Coronary artery (tissue), 2 donors: ENCODE measurements at regions not wholly inside any gene's neighbourhood (a gene's known extent, or its start where the extent isn't known, plus 50 kb on each side); places are given as distances from the start of the nearest gene placed in this dataset.
A peak's percentile ranks its signal among the peaks of the same experiment; 100 is the strongest.

Source experiments
- DNase-seq: peaks from one replicate; pipeline ENCODE4 v3.0.0-alpha.2; 2017; ENCODE audit warnings: low spot score
- H3K27ac ChIP-seq, 2 donors: fragments of 200-600 bp; sonication (generic); one replicate each; pipeline ENCODE4 v1.5.1; 2016 to 2019
- H3K4me3 ChIP-seq: fragments of 200-600 bp; sonication (generic); 2 replicates; pipeline ENCODE4 v1.5.1; 2016; ENCODE audit warnings: mild to moderate bottlenecking, moderate library complexity
- TF ChIP-seq, protein P1 (sequence below): fragments of 200-600 bp; sonication (generic); IDR thresholded peaks from one replicate; pipeline ENCODE4 v1.5.1; 2019; ENCODE audit warnings: antibody characterized with exemption

DNA sequence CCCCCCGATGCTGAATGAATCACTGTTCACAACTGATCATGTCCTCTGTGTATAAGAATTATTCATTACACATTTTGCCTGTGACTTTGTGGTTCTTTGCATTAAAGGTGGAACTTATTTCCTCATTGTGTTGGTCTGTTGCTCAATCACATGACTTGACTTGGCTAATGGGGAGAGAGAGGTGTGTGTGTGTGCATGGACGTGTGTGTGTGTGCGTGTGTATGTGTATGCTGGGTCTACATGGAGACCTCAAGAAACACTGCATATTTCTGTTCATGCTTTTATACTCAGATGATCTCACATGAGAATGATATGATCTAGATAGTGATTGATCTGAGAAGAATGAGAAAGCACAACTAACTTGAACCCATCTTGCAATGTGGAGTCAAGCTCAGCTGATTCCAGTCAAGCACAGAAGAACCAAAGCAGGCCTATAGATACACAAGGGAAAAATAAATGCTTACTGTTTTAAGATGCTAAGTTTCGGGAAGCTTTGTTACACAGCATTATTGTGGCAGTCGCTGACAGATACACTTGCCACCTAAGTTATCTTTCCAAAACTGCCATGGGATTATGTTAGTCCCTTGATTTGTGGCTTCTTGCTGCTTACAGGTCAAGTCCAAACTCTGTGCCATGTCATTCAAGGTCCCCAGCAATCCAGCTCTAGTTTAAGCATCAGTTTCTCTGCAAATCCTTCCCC is 167.9 kb upstream of the ZFHX3 start:
- TF ChIP-seq, protein P1, sequence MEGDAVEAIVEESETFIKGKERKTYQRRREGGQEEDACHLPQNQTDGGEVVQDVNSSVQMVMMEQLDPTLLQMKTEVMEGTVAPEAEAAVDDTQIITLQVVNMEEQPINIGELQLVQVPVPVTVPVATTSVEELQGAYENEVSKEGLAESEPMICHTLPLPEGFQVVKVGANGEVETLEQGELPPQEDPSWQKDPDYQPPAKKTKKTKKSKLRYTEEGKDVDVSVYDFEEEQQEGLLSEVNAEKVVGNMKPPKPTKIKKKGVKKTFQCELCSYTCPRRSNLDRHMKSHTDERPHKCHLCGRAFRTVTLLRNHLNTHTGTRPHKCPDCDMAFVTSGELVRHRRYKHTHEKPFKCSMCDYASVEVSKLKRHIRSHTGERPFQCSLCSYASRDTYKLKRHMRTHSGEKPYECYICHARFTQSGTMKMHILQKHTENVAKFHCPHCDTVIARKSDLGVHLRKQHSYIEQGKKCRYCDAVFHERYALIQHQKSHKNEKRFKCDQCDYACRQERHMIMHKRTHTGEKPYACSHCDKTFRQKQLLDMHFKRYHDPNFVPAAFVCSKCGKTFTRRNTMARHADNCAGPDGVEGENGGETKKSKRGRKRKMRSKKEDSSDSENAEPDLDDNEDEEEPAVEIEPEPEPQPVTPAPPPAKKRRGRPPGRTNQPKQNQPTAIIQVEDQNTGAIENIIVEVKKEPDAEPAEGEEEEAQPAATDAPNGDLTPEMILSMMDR: no peak
- H3K4me3 ChIP-seq: no peak overlapping the region
- no peak for DNase-seq
- peak overlapping the region; percentile 21 to 68 for H3K27ac ChIP-seq

DNA sequence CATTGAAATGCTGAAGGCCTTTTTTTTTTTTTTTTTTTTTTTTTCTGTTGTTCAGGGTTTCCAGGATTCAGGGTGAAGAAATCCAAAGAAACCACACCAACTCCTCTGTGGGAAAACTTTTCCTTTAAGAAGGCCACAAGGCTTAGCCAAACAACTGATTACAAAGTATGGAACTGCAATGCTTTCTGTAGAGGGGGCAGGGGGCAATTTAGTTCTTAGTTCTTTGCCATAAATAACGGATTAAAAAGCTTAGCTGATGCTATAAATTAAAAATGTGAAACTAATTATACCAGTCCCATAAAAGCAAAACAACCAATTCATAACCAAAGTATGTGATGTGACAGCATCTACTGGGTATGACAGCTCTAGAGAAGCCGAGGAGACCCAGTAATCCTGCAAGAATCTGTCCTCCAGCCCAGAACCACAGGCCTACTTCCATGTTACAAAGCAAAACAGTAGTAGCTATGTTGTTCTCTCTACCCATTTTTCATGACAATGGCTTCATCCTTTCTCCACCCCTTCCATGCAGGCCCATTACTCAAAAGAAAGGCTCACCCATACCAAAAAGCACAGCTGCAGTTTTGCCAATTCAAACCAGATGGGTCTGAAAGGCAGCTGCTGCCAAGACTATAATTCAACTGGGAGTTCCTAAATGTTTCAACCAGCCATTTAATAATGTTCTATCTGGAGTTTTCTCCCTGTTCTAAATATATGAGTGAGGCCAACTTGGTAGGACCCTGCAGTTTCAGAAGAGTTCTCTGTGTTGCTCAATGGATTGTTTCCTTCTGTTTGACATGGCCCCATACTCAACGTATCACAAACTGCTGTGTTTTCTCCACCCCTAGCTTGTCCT is 167.1 kb upstream of the ZFHX3 start:
- DNase-seq: no peak
- TF ChIP-seq, protein P1: no peak
- Histone ChIP-seq H3K4me3 (no peak overlapping the region), H3K27ac (peak overlapping the region; percentile 21 to 68)

DNA sequence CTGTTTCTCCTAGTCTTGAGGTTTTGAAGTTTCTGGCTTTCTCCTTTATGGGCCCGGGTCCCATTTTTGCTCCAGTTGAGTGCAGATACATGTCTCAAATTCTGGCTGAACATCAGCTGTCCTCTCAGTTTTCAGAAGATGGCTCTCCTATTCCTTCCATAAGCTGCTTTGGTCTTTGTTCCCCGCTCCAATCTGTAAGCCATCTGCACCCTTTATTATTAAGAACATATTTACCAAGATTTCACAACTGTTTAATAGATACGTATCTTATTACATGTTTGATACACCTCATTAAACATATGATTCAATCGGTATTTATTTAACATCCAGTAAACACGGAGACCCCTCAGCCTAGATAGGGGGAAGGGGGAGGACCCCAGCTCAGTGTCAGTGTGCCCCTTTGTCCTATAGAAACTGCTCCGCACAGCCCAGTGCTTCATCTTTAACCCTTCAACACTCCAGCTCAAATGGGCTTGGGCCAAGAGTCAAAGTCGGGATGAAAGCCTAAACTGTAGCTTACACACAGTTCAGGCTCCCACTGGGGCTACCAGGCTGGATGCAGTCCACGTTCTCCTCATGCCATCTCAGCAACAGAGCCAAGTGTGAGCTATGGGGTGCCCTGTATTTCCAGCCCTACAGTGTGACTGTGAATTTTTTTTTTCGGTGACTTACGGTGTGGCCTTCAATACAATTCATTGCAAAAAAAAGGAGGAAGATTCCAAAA is 166.0 kb upstream of the ZFHX3 start:
- no peak for DNase-seq
- Histone ChIP-seq H3K4me3 (no peak overlapping the region), H3K27ac (peak overlapping the region; percentile 18 to 51)
- TF ChIP-seq, protein P1: no peak

DNA sequence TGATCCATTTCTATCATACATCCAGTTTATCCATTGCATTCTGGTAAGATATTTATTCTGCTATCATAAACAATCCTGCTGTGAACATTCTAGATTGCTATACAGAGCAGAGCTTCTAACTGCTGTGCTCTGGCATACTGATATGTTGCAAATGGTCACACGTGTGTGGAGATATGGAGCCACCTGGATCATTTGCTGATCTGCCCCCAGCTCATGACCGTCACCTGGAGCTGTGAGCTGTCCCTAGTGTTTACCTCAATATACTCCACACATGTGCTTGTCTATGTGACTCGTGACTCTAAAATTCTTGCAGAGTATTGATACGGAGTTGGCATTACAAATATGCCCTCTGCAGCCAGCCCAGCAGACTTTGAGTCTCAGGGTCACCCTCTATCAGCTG is 164.5 kb upstream of the ZFHX3 start:
- DNase-seq: no peak
- H3K27ac ChIP-seq: no peak overlapping the region
- TF ChIP-seq, protein P1: no peak
- no peak overlapping the region for H3K4me3 ChIP-seq

- H3K27ac ChIP-seq: no peak overlapping the region
- no peak for DNase-seq
- no peak overlapping the region for H3K4me3 ChIP-seq
- TF ChIP-seq, protein P1: no peak
Observed at GRCh38 chr16:73210686-73211085, 162.8 kb upstream of the ZFHX3 start.

DNA sequence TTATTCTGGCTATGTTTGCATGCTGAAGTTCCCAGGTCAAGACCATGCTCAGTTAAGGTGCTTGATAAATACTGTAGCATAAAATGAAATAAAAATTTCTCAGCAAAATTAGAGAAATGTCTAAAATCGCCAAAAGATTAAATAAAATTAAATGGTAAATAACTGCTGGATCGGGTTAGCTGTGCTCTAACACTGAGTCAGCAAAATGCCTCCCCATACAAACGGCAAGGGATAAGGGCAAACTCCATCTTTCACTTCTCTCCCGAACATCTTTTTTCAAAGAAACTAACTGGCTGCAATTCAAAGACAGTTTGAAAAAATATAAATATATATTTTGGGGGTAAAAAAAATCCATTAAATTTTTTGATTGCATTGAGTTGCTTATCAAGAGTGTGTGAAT is 162.2 kb upstream of the ZFHX3 start:
- no peak overlapping the region for H3K27ac ChIP-seq
- TF ChIP-seq, protein P1: no peak
- H3K4me3 ChIP-seq: no peak overlapping the region
- DNase-seq: no peak
